ENCODE measurements at regions not wholly inside any gene's neighbourhood (a gene's known extent, or its start where the extent isn't known, plus 50 kb on each side); places are given as distances from the start of the nearest gene placed in this dataset.

- no peak for DNase-seq
These were observed 52.0 kb upstream of the GRAMD1B start for GRCh38 chr11:123378096-123378495.

DNA sequence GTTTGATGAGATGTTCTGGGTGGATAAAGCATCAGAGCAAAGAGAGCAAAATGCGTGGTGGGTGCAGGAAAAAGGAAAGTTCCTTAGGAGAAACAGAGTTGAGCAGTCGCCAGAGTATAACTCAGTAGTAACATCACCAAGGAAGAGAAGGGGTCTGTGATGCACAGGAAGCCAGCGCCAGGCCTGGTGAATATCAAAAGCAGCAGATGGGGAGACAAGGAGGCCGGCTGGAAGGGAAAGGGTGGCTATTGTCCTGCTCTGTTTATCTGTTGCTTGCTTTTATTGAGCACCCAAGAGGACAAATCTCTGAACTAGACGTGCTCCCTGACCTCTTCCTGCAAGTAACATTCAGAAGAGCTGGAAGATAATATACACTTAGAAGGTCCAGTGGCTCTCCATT is 52.7 kb upstream of the GRAMD1B start:
- no peak for DNase-seq

DNA sequence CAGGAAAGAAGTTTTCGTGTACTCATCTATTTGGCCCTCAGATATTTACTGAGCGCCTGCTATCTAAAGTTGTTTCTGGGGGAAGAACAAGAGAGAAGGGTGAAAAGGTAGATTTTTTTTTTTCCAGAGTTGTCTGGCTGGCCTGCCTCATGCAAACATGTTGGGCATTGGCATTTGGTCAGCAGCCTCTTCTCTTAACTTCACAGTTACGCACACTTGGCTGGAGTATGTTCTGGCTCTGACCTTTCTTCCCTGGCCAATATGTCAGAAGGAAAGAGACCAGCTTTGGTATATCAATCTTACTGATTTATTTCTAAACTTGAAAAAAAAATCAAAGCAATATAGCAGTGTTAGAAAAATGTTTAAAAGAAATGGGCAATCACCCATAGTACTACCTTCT is 54.2 kb upstream of the GRAMD1B start:
- no peak for DNase-seq

GRCh38 chr11:123374622-123374968 is 55.5 kb upstream of the GRAMD1B start:
- DNase-seq: no peak

DNA sequence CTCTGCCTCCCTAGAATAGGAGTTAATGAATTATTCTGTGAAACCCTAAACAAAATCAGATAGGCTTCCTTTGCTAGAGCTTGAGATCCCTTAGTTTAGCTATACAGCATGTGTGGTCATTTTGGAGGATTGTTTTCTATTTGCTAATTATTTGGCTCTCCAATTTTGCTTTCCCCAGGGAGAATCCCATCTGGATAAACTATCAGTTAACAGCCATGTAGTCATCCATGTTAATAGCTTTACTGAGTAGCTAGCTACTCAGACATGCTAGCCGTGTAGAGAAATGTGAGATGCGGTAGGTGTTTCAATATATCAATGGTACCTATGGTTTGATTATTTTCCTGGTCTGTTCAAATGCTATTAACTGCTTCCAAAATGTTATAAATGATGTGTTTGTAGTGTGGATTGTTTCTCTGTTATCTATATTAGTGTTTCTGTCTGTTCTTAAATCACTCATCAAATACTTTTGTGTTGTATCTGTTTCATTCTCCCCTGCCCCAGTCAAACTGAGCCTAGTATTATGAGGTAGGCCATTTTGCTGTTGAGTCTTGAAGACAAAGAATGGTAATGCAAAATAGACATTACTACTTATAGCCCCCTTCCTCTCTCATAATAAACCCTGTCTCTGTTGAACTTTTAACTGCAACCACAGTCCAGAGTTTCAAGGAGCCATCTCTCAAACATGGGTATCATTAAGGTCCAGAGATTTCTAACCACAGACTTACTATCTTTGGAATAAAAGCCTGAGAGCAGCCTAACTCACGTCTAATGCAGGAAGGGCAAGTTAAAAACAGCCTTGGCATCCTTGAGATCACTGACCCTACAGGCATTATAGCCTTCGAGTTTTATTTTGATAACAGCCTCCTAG is 56.1 kb upstream of the GRAMD1B start:
- no peak for DNase-seq

- DNase-seq: no peak
These were observed 58.4 kb upstream of the GRAMD1B start for GRCh38 chr11:123371506-123372297.

DNA sequence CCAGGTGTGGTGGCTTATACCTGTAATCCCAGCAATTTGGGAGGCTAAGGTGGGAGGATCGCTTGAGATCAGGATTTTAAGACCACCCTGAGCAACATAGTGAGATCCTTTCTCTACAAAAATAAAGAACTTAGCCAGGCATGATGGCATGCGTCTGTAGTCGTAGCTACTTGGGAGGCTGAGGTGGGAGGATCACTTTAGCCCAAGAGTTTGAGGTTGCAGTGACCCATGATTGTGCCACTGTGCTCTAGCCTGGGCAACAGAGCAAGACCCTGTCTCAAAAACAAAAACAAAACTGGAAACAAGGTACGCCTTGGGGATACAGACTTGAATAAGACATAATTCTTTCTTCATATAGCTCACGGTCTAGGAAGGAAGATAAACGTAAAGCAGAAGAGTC is 63.1 kb upstream of the GRAMD1B start:
- no peak for DNase-seq

DNA sequence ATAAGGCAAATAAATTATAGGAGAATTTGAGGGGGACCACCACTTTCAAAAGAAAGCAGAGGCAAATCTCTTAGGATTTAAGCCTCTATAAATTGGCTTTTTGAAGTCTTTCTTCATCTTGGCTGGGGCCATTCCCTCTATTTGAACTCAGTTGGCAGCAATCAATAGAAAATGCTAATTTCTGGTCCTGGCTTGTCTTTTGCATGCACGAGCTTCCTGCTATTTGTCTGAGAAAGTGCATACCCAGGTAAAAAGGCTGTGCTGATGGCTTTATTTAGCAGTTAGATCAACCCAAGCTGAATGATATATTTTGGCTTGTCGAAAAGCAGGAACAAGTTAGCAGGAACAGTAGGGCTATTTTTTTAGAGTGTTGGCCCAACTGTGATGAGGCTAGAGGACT is 64.1 kb upstream of the GRAMD1B start:
- DNase-seq: no peak

GRCh38 chr11:123364080-123364479 is 66.0 kb upstream of the GRAMD1B start:
- DNase-seq: no peak

GRCh38 chr11:123363556-123363955 is 66.5 kb upstream of the GRAMD1B start:
- no peak for DNase-seq

DNA sequence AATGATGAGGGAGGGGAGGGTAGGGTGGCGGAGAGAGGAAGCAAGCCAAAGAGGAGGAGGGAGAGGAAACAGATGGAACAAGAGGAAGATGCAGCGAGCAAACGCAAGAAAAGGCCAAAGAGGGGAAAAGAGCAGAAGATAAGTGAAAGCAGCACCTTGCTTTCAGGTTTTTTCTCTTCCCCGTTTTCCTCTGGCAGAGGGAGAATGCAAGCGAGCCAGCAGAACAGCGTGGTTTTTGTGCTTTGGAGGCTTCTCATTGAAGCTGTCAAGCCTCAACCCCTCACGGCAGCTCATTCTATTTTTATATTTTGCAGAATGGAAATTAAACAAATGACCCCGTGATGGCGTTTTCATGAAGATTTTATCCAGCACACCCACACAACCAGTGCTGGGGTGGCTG is 67.1 kb upstream of the GRAMD1B start:
- no peak for DNase-seq

GRCh38 chr11:123362186-123362585 is 67.9 kb upstream of the GRAMD1B start:
- no peak for DNase-seq

DNA sequence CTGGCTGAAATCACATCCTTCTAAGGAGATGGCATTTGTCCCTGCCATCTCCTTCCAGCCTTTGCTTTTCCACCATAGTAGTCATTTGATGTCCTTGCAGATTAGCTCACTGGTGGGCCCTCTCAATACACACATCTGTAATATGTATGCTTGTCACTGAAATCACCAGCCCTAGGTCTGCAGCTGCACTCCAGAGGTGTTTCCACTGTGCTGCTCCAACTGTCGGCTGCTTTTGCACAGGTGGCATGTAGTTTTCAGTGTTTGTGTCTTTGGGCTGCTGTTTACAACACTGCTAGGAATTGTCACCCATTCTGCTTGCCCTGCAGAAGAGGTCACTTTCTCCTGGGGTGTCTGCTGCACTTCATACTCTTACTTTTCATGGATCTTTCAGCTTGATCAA is 69.0 kb upstream of the GRAMD1B start:
- no peak for DNase-seq

GRCh38 chr11:123360267-123360936 is 69.7 kb upstream of the GRAMD1B start:
- no peak for DNase-seq

DNA sequence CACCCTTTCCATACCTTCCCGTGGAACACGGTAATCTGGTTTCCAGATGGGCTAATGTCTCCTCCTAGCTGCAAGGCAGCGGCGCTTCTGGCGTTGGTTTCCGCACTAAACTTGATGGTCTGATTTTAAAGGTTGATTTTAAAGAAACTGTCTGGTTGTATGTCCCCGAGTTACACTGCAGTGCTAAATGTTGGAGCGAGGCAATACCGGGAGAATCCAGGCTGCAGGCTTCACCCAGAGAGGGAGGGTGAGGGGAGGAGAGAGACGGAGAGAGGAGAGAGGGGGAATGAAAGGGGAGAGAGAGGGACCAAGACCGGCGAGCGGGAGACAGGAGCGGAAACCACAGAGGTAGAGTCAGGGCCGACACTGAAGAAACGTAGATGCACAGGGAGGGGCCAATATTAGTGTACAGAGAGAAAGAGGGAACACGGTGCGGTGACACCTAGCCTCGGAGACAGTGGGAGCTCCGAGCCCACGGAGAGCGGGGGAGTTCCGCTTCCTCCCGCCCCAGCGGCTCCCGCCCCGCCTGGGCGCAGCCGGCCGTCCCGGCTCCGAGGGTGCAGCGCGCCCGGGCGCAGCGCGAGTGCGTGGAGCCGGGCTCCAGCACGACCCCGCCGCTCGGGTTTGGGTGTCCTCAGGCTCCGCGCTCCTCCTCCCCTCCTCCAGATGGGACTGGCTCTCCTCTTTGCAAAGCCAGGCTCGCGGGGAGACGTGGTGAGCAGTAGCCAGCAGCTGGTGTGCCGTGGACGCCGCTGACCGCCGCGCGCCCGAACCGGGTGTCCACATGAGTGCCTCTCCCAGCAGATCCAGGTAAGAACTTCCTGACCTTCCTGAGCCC is 71.9 kb upstream of the GRAMD1B start:
- peak; percentile 34 for DNase-seq

GRCh38 chr11:123357353-123357989 is 72.6 kb upstream of the GRAMD1B start:
- no peak for DNase-seq

DNA sequence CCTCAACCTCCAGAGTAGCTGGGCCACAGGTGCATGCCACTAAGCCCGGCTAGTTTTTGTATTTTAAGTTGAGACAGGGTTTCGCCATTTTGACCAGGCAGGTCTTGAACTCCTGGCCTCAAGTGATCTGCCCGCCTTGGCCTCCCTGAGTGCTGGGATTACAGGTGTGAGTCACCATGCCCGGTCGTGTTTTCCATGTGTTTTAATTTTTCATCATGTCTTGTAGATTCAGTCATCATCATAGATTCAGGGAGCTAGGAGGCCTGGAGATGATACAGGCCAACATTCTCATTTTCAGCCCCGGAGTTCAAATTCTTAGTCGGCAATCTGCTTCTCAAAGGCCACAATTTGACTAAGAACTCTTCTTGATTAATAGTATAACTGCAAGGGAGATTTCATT is 73.5 kb upstream of the GRAMD1B start:
- DNase-seq: no peak

DNA sequence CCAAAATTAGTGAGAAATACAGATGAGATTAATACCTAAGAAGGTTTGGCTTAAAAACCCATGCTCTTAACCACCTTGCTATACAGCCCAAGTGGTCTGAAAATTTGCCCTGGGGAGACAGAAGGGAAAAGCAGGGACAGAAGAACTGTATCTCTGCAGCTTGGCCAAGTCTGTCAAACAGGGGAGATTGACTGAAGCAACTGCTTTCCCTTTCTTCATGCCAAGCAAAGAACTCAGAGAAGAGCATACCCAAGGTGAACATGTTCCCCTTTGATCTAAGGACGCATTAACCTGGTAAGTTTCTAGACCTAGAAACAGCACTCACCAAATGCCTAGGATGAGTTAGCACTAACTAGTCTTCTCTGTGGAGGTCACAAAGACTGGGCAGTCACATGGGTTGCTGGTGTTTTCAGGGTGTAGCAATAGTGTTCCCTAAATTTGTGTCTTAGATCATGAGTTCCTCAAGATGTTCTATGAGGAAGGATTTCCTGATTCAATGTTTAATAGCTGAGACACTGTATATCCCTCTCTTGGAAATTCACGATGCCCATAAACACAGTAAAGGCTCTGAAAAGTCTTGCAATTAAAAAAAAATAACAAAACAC is 75.6 kb upstream of the GRAMD1B start:
- no peak for DNase-seq

GRCh38 chr11:123351375-123351774 is 78.7 kb upstream of the GRAMD1B start:
- DNase-seq: peak; percentile 19

DNA sequence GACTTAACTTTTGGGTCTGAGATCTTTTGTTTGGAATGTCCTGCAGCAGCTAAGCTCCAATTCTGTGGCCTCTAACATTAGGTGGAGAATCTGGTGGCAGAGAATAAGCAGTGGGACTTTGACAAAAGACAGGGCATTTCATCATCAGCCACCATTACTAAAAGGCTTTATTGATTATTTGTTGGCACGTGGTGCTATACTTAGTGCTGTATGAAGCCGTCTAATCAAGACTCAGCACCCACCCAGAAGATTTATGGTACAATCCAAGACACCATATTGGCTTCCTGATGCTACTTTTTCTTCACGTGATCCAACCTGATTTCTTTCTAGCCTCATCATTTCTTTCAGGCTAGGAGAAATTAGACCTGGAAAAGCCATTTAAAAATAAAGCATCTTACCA is 80.7 kb upstream of the GRAMD1B start:
- no peak for DNase-seq

DNA sequence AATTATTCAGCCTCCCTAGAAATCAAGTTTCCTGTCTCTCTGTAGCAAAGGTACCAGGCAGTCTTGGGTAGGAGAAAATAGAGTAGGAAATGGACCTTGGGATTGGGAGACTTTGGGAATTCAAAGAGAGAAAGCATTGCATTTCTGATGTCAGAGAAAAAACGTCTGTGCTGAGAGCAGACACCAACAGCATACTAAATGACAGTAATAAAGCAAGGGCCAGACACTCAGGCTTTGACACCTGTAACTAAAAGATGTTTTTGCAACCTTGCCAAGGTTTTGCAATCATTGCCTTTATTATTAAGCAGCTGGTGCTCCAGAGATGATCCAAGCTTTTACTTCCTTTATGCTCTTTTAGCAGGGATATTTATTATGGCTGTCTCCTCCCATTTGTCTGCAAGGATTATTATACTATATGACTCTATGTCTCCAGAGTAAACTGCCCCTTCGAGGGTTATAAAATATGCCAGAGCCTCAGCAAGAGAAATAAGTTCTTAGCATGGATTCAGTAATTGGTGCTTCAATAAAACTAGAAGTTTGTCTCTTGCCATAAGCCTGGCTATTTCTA is 85.2 kb upstream of the GRAMD1B start:
- no peak for DNase-seq

Measured in hindlimb muscle (tissue), 1 donor.